ENCODE measurements at regions not wholly inside any gene's neighbourhood (a gene's known extent, or its start where the extent isn't known, plus 50 kb on each side); places are given as distances from the start of the nearest gene placed in this dataset.

DNA sequence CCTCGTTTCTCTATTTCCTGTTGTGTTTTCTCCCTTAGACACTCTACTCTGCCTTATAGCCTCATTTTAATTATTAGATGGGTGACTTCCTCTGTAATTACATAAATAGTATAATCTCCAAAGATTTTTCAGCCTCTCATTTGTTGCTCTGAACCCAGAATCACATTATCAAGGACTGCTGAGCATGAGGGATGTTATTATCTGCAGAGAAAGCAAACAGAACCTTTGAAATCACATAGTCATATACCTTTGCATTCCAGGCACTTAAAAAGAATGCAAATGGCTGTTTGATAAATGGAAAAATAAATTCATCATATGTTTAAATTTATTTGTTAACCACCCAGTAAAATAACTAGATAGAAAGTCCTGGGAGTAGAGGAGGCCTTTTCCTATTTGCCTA is 305.1 kb upstream of the PPP1R2C start:
- H3K79me2 ChIP-seq (ENCODE audit: control insufficient read depth in 1 of 2, insufficient read depth in 2 of 2, low read length in 2 of 2) = no peaks in the 10 kb centered on the region
- no peak overlapping the region for H2BK15ac ChIP-seq (ENCODE audit: low read length)
- H4K5ac ChIP-seq (ENCODE audit: insufficient read length, low read depth, low read length) = no peak overlapping the region
- H3K79me1 ChIP-seq (ENCODE audit: low read depth, low read length) = no peaks in the 10 kb centered on the region
- no peak overlapping the region for H3K4ac ChIP-seq (replicated peaks; ENCODE audit: insufficient read length, low read depth, low read length)
- 75% methylated on average over 1 of the region's 1 CpG; no CpG with 5 or more reads in 1 of the 2 experiments for WGBS, 2 experiments (ENCODE audit: extremely low coverage in 1 of 2, insufficient coverage in 1 of 2, insufficient read length in 1 of 2, insufficient replicate concordance in 2 of 2, low coverage in 1 of 2, low lambda C conversion rate in 2 of 2, missing lambda C conversion rate in 1 of 2)
- H3K23ac ChIP-seq (ENCODE audit: insufficient read length) = no peak overlapping the region
- no peak overlapping the region for H3K56ac ChIP-seq (replicated peaks; ENCODE audit: insufficient read length, low read depth, low read length)
- ChIA-PET CTCF (ENCODE audit: partially characterized antibody) (no interaction called here), POLR2A (ENCODE audit: partially characterized antibody) (no interaction called here)
- no peak overlapping the region for H2BK20ac ChIP-seq (ENCODE audit: low read length)
- no peak overlapping the region for H2BK5ac ChIP-seq (ENCODE audit: low read depth, low read length)
- H2BK12ac ChIP-seq (ENCODE audit: low read depth, low read length) = no peak overlapping the region
- H3K4me3 ChIP-seq (ENCODE audit: extremely low read depth in 1 of 4, insufficient read depth in 2 of 4, low read depth in 3 of 4, low read length in 4 of 4) = no peak overlapping the region
- DNase-seq (ENCODE audit: low read depth in 1 of 2, low spot score in 2 of 2) = no peak
- peaks cover 4 to 9% of the 10 kb centered on the region in 2 experiments; a peak in 2 of 4 replicates for H3K9me3 ChIP-seq (ENCODE audit: insufficient read depth in 2 of 2, low read depth in 1 of 2, low read length in 1 of 2)
- H3K4me2 ChIP-seq (ENCODE audit: insufficient read depth in 1 of 2, low read depth in 2 of 2, low read length in 2 of 2) = no peak overlapping the region
- H3K36me3 ChIP-seq (ENCODE audit: control insufficient read depth in 2 of 4, insufficient read depth in 4 of 4, low read length in 3 of 4) = no peaks in the 10 kb centered on the region
- H3K4me1 ChIP-seq (replicated peaks in 1 of 4; ENCODE audit: control insufficient read depth in 3 of 4, insufficient read depth in 4 of 4, low read length in 3 of 4) = no peaks in the 10 kb centered on the region
- no peak overlapping the region for H4K91ac ChIP-seq (replicated peaks; ENCODE audit: insufficient read length, low read length)
- H4K20me1 ChIP-seq (replicated peaks in 1 of 2; ENCODE audit: control insufficient read depth in 1 of 2, insufficient read depth in 2 of 2, low read length in 2 of 2) = no peaks in the 10 kb centered on the region
- no peak overlapping the region for H3K27ac ChIP-seq (ENCODE audit: low read depth, low read length)
- no peak overlapping the region for H2BK120ac ChIP-seq (replicated peaks; ENCODE audit: low read depth, low read length)
- no peak overlapping the region for H3K14ac ChIP-seq (ENCODE audit: insufficient read length)
- no peaks in the 10 kb centered on the region for H3K23me2 ChIP-seq (ENCODE audit: low read depth, low read length)
- H2AK5ac ChIP-seq (ENCODE audit: low read depth, low read length) = no peak overlapping the region
- H3K9ac ChIP-seq (replicated peaks in 1 of 4; ENCODE audit: extremely low read depth in 1 of 4, low read depth in 3 of 4, low read length in 3 of 4) = no peak overlapping the region
- TF ChIP-seq CHD1 (IDR thresholded peaks at IDR 0.05; ENCODE audit: low read depth, low read length) = no peak
- TF ChIP-seq, protein P1, sequence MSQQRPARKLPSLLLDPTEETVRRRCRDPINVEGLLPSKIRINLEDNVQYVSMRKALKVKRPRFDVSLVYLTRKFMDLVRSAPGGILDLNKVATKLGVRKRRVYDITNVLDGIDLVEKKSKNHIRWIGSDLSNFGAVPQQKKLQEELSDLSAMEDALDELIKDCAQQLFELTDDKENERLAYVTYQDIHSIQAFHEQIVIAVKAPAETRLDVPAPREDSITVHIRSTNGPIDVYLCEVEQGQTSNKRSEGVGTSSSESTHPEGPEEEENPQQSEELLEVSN (IDR thresholded peaks at IDR 0.05) = no peak
- TF ChIP-seq TCF12 (IDR thresholded peaks at IDR 0.05; ENCODE audit: low read depth, low read length) = no peak
- TF ChIP-seq FOSL1 (IDR thresholded peaks at IDR 0.05; ENCODE audit: insufficient read depth, low read depth, low read length) = no peak
- TF ChIP-seq SRF (IDR thresholded peaks at IDR 0.05; ENCODE audit: low read depth, low read length) = no peak
- TF ChIP-seq SIX5 (IDR thresholded peaks at IDR 0.05; ENCODE audit: low read depth, low read length) = no peak
- no peak overlapping the region for H3K18ac ChIP-seq (ENCODE audit: extremely low read depth, low read length)
- H4K8ac ChIP-seq (ENCODE audit: extremely low read depth, insufficient read depth, low read length) = no peak overlapping the region
- no peaks in the 10 kb centered on the region for H3K27me3 ChIP-seq (replicated peaks in 1 of 4; ENCODE audit: control insufficient read depth in 3 of 4, extremely low read depth in 1 of 4, insufficient read depth in 3 of 4, low read length in 3 of 4)
- no peak overlapping the region for H2AFZ ChIP-seq (ENCODE audit: low read length)
- FAIRE-seq = no peak
